Activated naive CD4-positive, alpha-beta T cell treated with anti-CD3 and anti-CD28 coated beads, Interleukin-2, amount 50 U/mL, for 24 hours (primary cell): ENCODE measurements at regions not wholly inside any gene's neighbourhood (a gene's known extent, or its start where the extent isn't known, plus 50 kb on each side); places are given as distances from the start of the nearest gene placed in this dataset.

Experiments used
- H3K27ac Mint-ChIP-seq: one replicate; pipeline ENCODE4 v1.8.0; 2021; ENCODE audit warnings: mild to moderate bottlenecking, mixed read lengths
- H3K27me3 Mint-ChIP-seq: one replicate; pipeline ENCODE4 v1.8.0; 2021; ENCODE audit warnings: mixed read lengths
- H3K36me3 Mint-ChIP-seq: one replicate; pipeline ENCODE4 v1.8.0; 2021; ENCODE audit warnings: mixed read lengths
- H3K4me1 Mint-ChIP-seq: one replicate; pipeline ENCODE4 v1.8.0; 2021; ENCODE audit warnings: mixed read lengths
- H3K4me3 Mint-ChIP-seq: one replicate; pipeline ENCODE4 v1.8.0; 2021; ENCODE audit warnings: mild to moderate bottlenecking, mixed read lengths
- H3K9me3 Mint-ChIP-seq: one replicate; pipeline ENCODE4 v1.8.0; 2021; ENCODE audit warnings: mixed read lengths

GRCh38 chr6:106918115-106918514 is 56.4 kb downstream of the CD24 start:
- Mint-ChIP-seq H3K27me3 (peaks cover 10% of the 10 kb centered on the region), H3K4me3 (no peak overlapping the region), H3K9me3 (no peaks in the 10 kb centered on the region), H3K36me3 (no peaks in the 10 kb centered on the region), H3K4me1 (no peaks in the 10 kb centered on the region), H3K27ac (no peak overlapping the region)

GRCh38 chr6:106916891-106917290 is 57.6 kb downstream of the CD24 start:
- no peaks in the 10 kb centered on the region for H3K36me3 Mint-ChIP-seq
- peaks cover 10% of the 10 kb centered on the region for H3K27me3 Mint-ChIP-seq
- H3K9me3 Mint-ChIP-seq = no peaks in the 10 kb centered on the region
- H3K27ac Mint-ChIP-seq = no peak overlapping the region
- no peaks in the 10 kb centered on the region for H3K4me1 Mint-ChIP-seq
- no peak overlapping the region for H3K4me3 Mint-ChIP-seq

GRCh38 chr6:106913676-106914280 is 60.8 kb downstream of the CD24 start:
- Mint-ChIP-seq H3K9me3 (no peaks in the 10 kb centered on the region), H3K36me3 (no peaks in the 10 kb centered on the region), H3K27ac (no peak overlapping the region), H3K4me1 (no peaks in the 10 kb centered on the region), H3K27me3 (peaks cover 3% of the 10 kb centered on the region), H3K4me3 (no peak overlapping the region)

- H3K27me3 Mint-ChIP-seq = peaks cover 2% of the 10 kb centered on the region
- no peaks in the 10 kb centered on the region for H3K36me3 Mint-ChIP-seq
- H3K4me1 Mint-ChIP-seq = no peaks in the 10 kb centered on the region
- no peak overlapping the region for H3K4me3 Mint-ChIP-seq
- no peaks in the 10 kb centered on the region for H3K9me3 Mint-ChIP-seq
- no peak overlapping the region for H3K27ac Mint-ChIP-seq
Measured at GRCh38 chr6:106913111-106913510, 61.4 kb downstream of the CD24 start.

GRCh38 chr6:106912091-106912490 is 62.4 kb downstream of the CD24 start:
- no peaks in the 10 kb centered on the region for H3K9me3 Mint-ChIP-seq
- H3K27me3 Mint-ChIP-seq = peaks cover 2% of the 10 kb centered on the region
- H3K27ac Mint-ChIP-seq = no peak overlapping the region
- no peaks in the 10 kb centered on the region for H3K36me3 Mint-ChIP-seq
- no peak overlapping the region for H3K4me3 Mint-ChIP-seq
- H3K4me1 Mint-ChIP-seq = no peaks in the 10 kb centered on the region

- H3K36me3 Mint-ChIP-seq = no peaks in the 10 kb centered on the region
- no peaks in the 10 kb centered on the region for H3K4me1 Mint-ChIP-seq
- H3K27ac Mint-ChIP-seq = no peak overlapping the region
- no peaks in the 10 kb centered on the region for H3K9me3 Mint-ChIP-seq
- H3K4me3 Mint-ChIP-seq = no peak overlapping the region
- peaks cover 2% of the 10 kb centered on the region for H3K27me3 Mint-ChIP-seq
Measured at GRCh38 chr6:106910999-106911949, 63.3 kb downstream of the CD24 start.

- H3K36me3 Mint-ChIP-seq = no peaks in the 10 kb centered on the region
- no peak overlapping the region for H3K27ac Mint-ChIP-seq
- no peak overlapping the region for H3K4me3 Mint-ChIP-seq
- peaks cover 2% of the 10 kb centered on the region for H3K27me3 Mint-ChIP-seq
- H3K9me3 Mint-ChIP-seq = no peaks in the 10 kb centered on the region
- no peaks in the 10 kb centered on the region for H3K4me1 Mint-ChIP-seq
Measured at GRCh38 chr6:106908386-106908840, 66.1 kb downstream of the CD24 start.

- H3K4me3 Mint-ChIP-seq = no peak overlapping the region
- H3K9me3 Mint-ChIP-seq = no peaks in the 10 kb centered on the region
- H3K4me1 Mint-ChIP-seq = no peaks in the 10 kb centered on the region
- peaks cover 2% of the 10 kb centered on the region for H3K27me3 Mint-ChIP-seq
- H3K36me3 Mint-ChIP-seq = no peaks in the 10 kb centered on the region
- no peak overlapping the region for H3K27ac Mint-ChIP-seq
Measured at GRCh38 chr6:106907754-106908153, 66.8 kb downstream of the CD24 start.

GRCh38 chr6:106906232-106906631 is 68.3 kb downstream of the CD24 start:
- Mint-ChIP-seq H3K36me3 (no peaks in the 10 kb centered on the region), H3K27ac (no peak overlapping the region), H3K4me1 (no peaks in the 10 kb centered on the region), H3K4me3 (no peak overlapping the region), H3K27me3 (peaks cover 2% of the 10 kb centered on the region), H3K9me3 (no peaks in the 10 kb centered on the region)

- no peak overlapping the region for H3K27ac Mint-ChIP-seq
- no peaks in the 10 kb centered on the region for H3K36me3 Mint-ChIP-seq
- H3K9me3 Mint-ChIP-seq = peaks cover 7% of the 10 kb centered on the region
- H3K27me3 Mint-ChIP-seq = peaks cover 2% of the 10 kb centered on the region
- H3K4me3 Mint-ChIP-seq = no peak overlapping the region
- H3K4me1 Mint-ChIP-seq = no peaks in the 10 kb centered on the region
Measured at GRCh38 chr6:106903299-106903698, 71.2 kb downstream of the CD24 start.

GRCh38 chr6:106901062-106901461 is 73.5 kb downstream of the CD24 start:
- H3K27me3 Mint-ChIP-seq = peaks cover 3% of the 10 kb centered on the region
- H3K27ac Mint-ChIP-seq = no peak overlapping the region
- no peaks in the 10 kb centered on the region for H3K36me3 Mint-ChIP-seq
- H3K4me1 Mint-ChIP-seq = no peaks in the 10 kb centered on the region
- peaks cover 7% of the 10 kb centered on the region for H3K9me3 Mint-ChIP-seq
- no peak overlapping the region for H3K4me3 Mint-ChIP-seq

- peaks cover 7% of the 10 kb centered on the region for H3K9me3 Mint-ChIP-seq
- peaks cover 3% of the 10 kb centered on the region for H3K27me3 Mint-ChIP-seq
- H3K4me3 Mint-ChIP-seq = no peak overlapping the region
- H3K4me1 Mint-ChIP-seq = no peaks in the 10 kb centered on the region
- no peak overlapping the region for H3K27ac Mint-ChIP-seq
- no peaks in the 10 kb centered on the region for H3K36me3 Mint-ChIP-seq
Measured at GRCh38 chr6:106899697-106900096, 74.8 kb downstream of the CD24 start.

GRCh38 chr6:106897580-106897979 is 76.9 kb downstream of the CD24 start:
- H3K9me3 Mint-ChIP-seq = peaks cover 7% of the 10 kb centered on the region
- H3K4me1 Mint-ChIP-seq = no peaks in the 10 kb centered on the region

GRCh38 chr6:106895703-106896040 is 78.9 kb downstream of the CD24 start:
- Mint-ChIP-seq H3K9me3 (peaks cover 2% of the 10 kb centered on the region), H3K27ac (no peak overlapping the region), H3K4me1 (no peaks in the 10 kb centered on the region), H3K36me3 (no peaks in the 10 kb centered on the region), H3K27me3 (peaks cover 7% of the 10 kb centered on the region), H3K4me3 (no peak overlapping the region)

More at GRCh38 chr6:106897580-106897979, 76.9 kb downstream of the CD24 start:
- Mint-ChIP-seq H3K36me3 (no peaks in the 10 kb centered on the region), H3K4me3 (no peak overlapping the region), H3K27me3 (peaks cover 5% of the 10 kb centered on the region), H3K27ac (no peak overlapping the region)

- Mint-ChIP-seq H3K4me1 (no peaks in the 10 kb centered on the region), H3K9me3 (no peaks in the 10 kb centered on the region), H3K4me3 (no peak overlapping the region), H3K36me3 (no peaks in the 10 kb centered on the region), H3K27me3 (peaks cover 9% of the 10 kb centered on the region), H3K27ac (no peak overlapping the region)
Measured at GRCh38 chr6:106894978-106895702, 79.4 kb downstream of the CD24 start.

GRCh38 chr6:106892186-106892585 is 82.3 kb downstream of the CD24 start:
- H3K9me3 Mint-ChIP-seq = no peaks in the 10 kb centered on the region
- H3K4me1 Mint-ChIP-seq = no peaks in the 10 kb centered on the region
- H3K27ac Mint-ChIP-seq = no peak overlapping the region
- no peaks in the 10 kb centered on the region for H3K36me3 Mint-ChIP-seq
- no peak overlapping the region for H3K4me3 Mint-ChIP-seq
- peaks cover 19% of the 10 kb centered on the region for H3K27me3 Mint-ChIP-seq
